OCI-LY7 (cell line): ENCODE measurements at regions not wholly inside any gene's neighbourhood (a gene's known extent, or its start where the extent isn't known, plus 50 kb on each side); places are given as distances from the start of the nearest gene placed in this dataset.

ENCODE experiments used
- BruUV-seq: library from RNA; stranded (reverse); fragments of 400-500 nt; replicated peaks from 2 replicates; lab custom pipeline; 2021; lab: Mats Ljungman, UMichigan
- CTCF ChIA-PET: fragments of 300-600 bp; sonication (Branson Sonifier 250); formaldehyde crosslinking; loops from one replicate; lab custom pipeline; 2022; ENCODE audit warnings: antibody characterized with exemption; ENCODE audit not compliant: unreplicated experiment; lab: Charles Lee
- POLR2A ChIA-PET: fragments of 300-600 bp; sonication (Branson Sonifier 250); formaldehyde crosslinking; loops from one replicate; lab custom pipeline; 2022; ENCODE audit warnings: antibody characterized with exemption; lab: Charles Lee
- DNase-seq: peaks from one replicate; pipeline ENCODE4 v3.0.0-alpha.2; 2015; ENCODE audit warnings: low spot score
- H2AFZ ChIP-seq: fragments of 200-600 bp; sonication (generic), shearing (Covaris generic); 2 replicates; pipeline ENCODE4 v1.6.1; 2014; ENCODE audit warnings: mild to moderate bottlenecking, antibody characterized with exemption, low read length, moderate library complexity
- H3K27ac ChIP-seq: fragments of 200-600 bp; sonication (generic); 2 replicates; pipeline ENCODE4 v1.5.1; 2014; ENCODE audit warnings: mixed run types, low read depth, mild to moderate bottlenecking, moderate library complexity, low read length, inconsistent platforms; ENCODE audit not compliant: poor library complexity, severe bottlenecking
- H3K36me3 ChIP-seq: fragments of 200-600 bp; sonication (generic); 2 replicates; pipeline ENCODE4 v1.6.1; 2014; ENCODE audit warnings: mild to moderate bottlenecking, antibody characterized with exemption, low read length, moderate library complexity, mixed read lengths; ENCODE audit not compliant: insufficient read depth
- H3K4me1 ChIP-seq: fragments of 200-600 bp; sonication (generic); 2 replicates; pipeline ENCODE4 v1.5.1; 2014; ENCODE audit warnings: mild to moderate bottlenecking, low read length; ENCODE audit not compliant: insufficient read depth, poor library complexity, severe bottlenecking
- H3K4me2 ChIP-seq: fragments of 200-600 bp; sonication (generic); 2 replicates; pipeline ENCODE4 v1.6.1; 2014; ENCODE audit warnings: mild to moderate bottlenecking, low read length
- H3K4me3 ChIP-seq: fragments of 200-600 bp; sonication (generic); 2 replicates; pipeline ENCODE4 v1.5.1; 2014; ENCODE audit warnings: mild to moderate bottlenecking, low read depth, low read length; ENCODE audit not compliant: poor library complexity, severe bottlenecking
- H3K79me2 ChIP-seq: fragments of 200-600 bp; sonication (generic); 2 replicates; pipeline ENCODE4 v1.6.1; 2016; ENCODE audit warnings: low read depth, mild to moderate bottlenecking, low read length, moderate library complexity, mixed read lengths; ENCODE audit not compliant: insufficient read depth
- H3K9me2 ChIP-seq: fragments of 200-600 bp; sonication (generic); 2 replicates; pipeline ENCODE4 v1.6.1; 2016; ENCODE audit warnings: mild to moderate bottlenecking, low read length, mixed read lengths; ENCODE audit not compliant: insufficient read depth
- H3K9me3 ChIP-seq: fragments of 200-600 bp; sonication (generic); 2 replicates; pipeline ENCODE4 v1.6.1; 2014; ENCODE audit warnings: mild to moderate bottlenecking, mixed run types, low read length, mixed read lengths
- H4K20me1 ChIP-seq: fragments of 200-600 bp; sonication (generic); 2 replicates; pipeline ENCODE4 v1.6.1; 2014; ENCODE audit warnings: mild to moderate bottlenecking, antibody characterized with exemption, low read length, moderate library complexity, mixed read lengths; ENCODE audit not compliant: insufficient read depth
- CTCF ChIP-seq: fragments of 200-600 bp; sonication (generic); conservative IDR thresholded peaks from 2 replicates; pipeline ENCODE4 v1.5.1; 2014; ENCODE audit warnings: mild to moderate bottlenecking, antibody characterized with exemption, low read length, moderate library complexity, mixed read lengths
- EZH2phosphoT487 ChIP-seq: fragments of 200-600 bp; sonication (generic); IDR thresholded peaks from 2 replicates; pipeline ENCODE4 v1.6.1; 2018; ENCODE audit warnings: low read depth, borderline replicate concordance, mild to moderate bottlenecking, mixed run types, antibody characterized with exemption, low read length, moderate library complexity, mixed read lengths
- intact Hi-C: fragments of 100-400 bp; cut with micrococcal nuclease; formaldehyde crosslinking; loops from one replicate; pipeline ENCODE4 v1.10.0; 2022; ENCODE audit not compliant: unreplicated experiment

GRCh38 chr2:70381821-70382220 is 80.0 kb upstream of the FAM136A start:
- TF ChIP-seq EZH2phosphoT487 (no peak), CTCF (no peak)
- CTCF ChIA-PET = no interaction called here
- Histone ChIP-seq H3K4me1 (no peaks in the 10 kb centered on the region), H3K4me3 (no peak overlapping the region), H4K20me1 (no peaks in the 10 kb centered on the region), H2AFZ (no peak overlapping the region), H3K9me2 (no peaks in the 10 kb centered on the region), H3K4me2 (no peak overlapping the region), H3K36me3 (no peaks in the 10 kb centered on the region), H3K27ac (no peak overlapping the region), H3K79me2 (no peaks in the 10 kb centered on the region), H3K9me3 (no peaks in the 10 kb centered on the region)
- no TSS peak for BruUV-seq
- DNase-seq = no peak
- intact Hi-C loops = no loop called here
- POLR2A ChIA-PET = no interaction called here

- CTCF ChIA-PET = no interaction called here
- Histone ChIP-seq H3K9me2 (no peaks in the 10 kb centered on the region), H3K27ac (no peak overlapping the region), H3K4me2 (no peak overlapping the region), H3K4me3 (no peak overlapping the region), H3K79me2 (no peaks in the 10 kb centered on the region), H2AFZ (no peak overlapping the region), H4K20me1 (no peaks in the 10 kb centered on the region), H3K9me3 (no peaks in the 10 kb centered on the region), H3K4me1 (no peaks in the 10 kb centered on the region), H3K36me3 (no peaks in the 10 kb centered on the region)
- no peak for DNase-seq
- POLR2A ChIA-PET = no interaction called here
- intact Hi-C loops = no loop called here
- TF ChIP-seq CTCF = no peak
- TF ChIP-seq EZH2phosphoT487 = no peak
- no TSS peak for BruUV-seq
Measured at GRCh38 chr2:70381235-70381634, 79.4 kb upstream of the FAM136A start.

GRCh38 chr2:70380621-70381020 is 78.8 kb upstream of the FAM136A start:
- Histone ChIP-seq H3K4me1 (no peaks in the 10 kb centered on the region), H3K9me2 (no peaks in the 10 kb centered on the region), H3K9me3 (no peaks in the 10 kb centered on the region), H3K4me2 (no peak overlapping the region), H2AFZ (no peak overlapping the region), H3K36me3 (no peaks in the 10 kb centered on the region), H3K79me2 (no peaks in the 10 kb centered on the region), H4K20me1 (no peaks in the 10 kb centered on the region), H3K27ac (no peak overlapping the region), H3K4me3 (no peak overlapping the region)
- CTCF ChIA-PET = no interaction called here
- intact Hi-C loops = no loop called here
- DNase-seq = no peak
- BruUV-seq = no TSS peak
- POLR2A ChIA-PET = no interaction called here
- TF ChIP-seq EZH2phosphoT487 (no peak), CTCF (no peak)
